ENCODE measurements at regions not wholly inside any gene's neighbourhood (a gene's known extent, or its start where the extent isn't known, plus 50 kb on each side); places are given as distances from the start of the nearest gene placed in this dataset.
"Not testable (repeated sequence)": the region's sequence is repeated elsewhere in the genome, so short reads cannot be mapped to it uniquely, and the experiment has no call there.

- no TSS peak for BruUV-seq (replicated peaks)
Measured at GRCh38 chr4:79249881-79250503, 75.9 kb downstream of the NAA11 start.

DNA sequence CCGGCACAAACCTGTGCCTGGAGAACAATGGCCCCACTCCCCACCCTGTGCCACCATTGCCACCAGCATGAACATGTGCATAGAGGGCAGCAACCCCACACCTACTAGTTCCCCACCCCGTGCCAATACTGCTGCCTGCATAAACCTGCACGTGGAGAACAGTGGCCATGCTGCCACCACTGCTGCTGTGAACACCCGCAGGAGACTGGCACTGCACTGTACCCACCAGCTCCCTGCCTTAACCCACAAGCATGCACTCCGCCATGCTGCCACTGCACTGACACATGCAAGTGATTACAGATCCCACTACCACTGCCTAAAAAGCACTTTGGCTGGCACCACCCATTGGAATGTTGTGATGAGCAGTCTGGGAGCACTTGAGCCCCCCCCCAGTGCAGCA is 77.3 kb downstream of the NAA11 start:
- no peaks in the 10 kb centered on the region for H3K27me3 Mint-ChIP-seq (ENCODE audit: unreplicated experiment)
- intact Hi-C loops (cut with micrococcal nuclease; ENCODE audit: unreplicated experiment): no loop called here
- H3K36me3 Mint-ChIP-seq (ENCODE audit: insufficient read depth, unreplicated experiment): no peaks in the 10 kb centered on the region
- no TSS peak for BruUV-seq (replicated peaks)
- no peak overlapping the region for H3K27ac Mint-ChIP-seq (ENCODE audit: unreplicated experiment)
- DNase-seq: no peak
- no peaks in the 10 kb centered on the region for H3K4me1 Mint-ChIP-seq (ENCODE audit: low read depth, unreplicated experiment)
- no peak overlapping the region for H3K4me3 Mint-ChIP-seq (ENCODE audit: low read depth, unreplicated experiment)
- CTCF ChIA-PET: interaction anchor here (0.7 kb wide), 1 partner anchor 219 kb away, joined by 3 read pairs; no protein-coding TSS in a partner anchor
- H3K9me3 Mint-ChIP-seq (ENCODE audit: low read depth, unreplicated experiment): no peaks in the 10 kb centered on the region
- no peak for TF ChIP-seq CTCF (IDR thresholded peaks at IDR 0.05; ENCODE audit: unreplicated experiment)

More at GRCh38 chr4:79249881-79250503, 75.9 kb downstream of the NAA11 start:
- Mint-ChIP-seq H3K27ac (ENCODE audit: unreplicated experiment) (no peak overlapping the region), H3K4me3 (ENCODE audit: low read depth, unreplicated experiment) (no peak overlapping the region), H3K27me3 (ENCODE audit: unreplicated experiment) (no peaks in the 10 kb centered on the region), H3K9me3 (ENCODE audit: low read depth, unreplicated experiment) (no peaks in the 10 kb centered on the region), H3K4me1 (ENCODE audit: low read depth, unreplicated experiment) (no peaks in the 10 kb centered on the region), H3K36me3 (ENCODE audit: insufficient read depth, unreplicated experiment) (no peaks in the 10 kb centered on the region)
- CTCF ChIA-PET: no interaction called here
- no peak for DNase-seq
- no peak for TF ChIP-seq CTCF (IDR thresholded peaks at IDR 0.05; ENCODE audit: unreplicated experiment)
- intact Hi-C loops (cut with micrococcal nuclease; ENCODE audit: unreplicated experiment): no loop called here

GRCh38 chr4:79247695-79248394 is 78.0 kb downstream of the NAA11 start:
- TF ChIP-seq CTCF (IDR thresholded peaks at IDR 0.05; ENCODE audit: unreplicated experiment): no peak
- no TSS peak for BruUV-seq (replicated peaks)
- Mint-ChIP-seq H3K4me3 (ENCODE audit: low read depth, unreplicated experiment) (no peak overlapping the region), H3K36me3 (ENCODE audit: insufficient read depth, unreplicated experiment) (no peaks in the 10 kb centered on the region), H3K4me1 (ENCODE audit: low read depth, unreplicated experiment) (no peaks in the 10 kb centered on the region), H3K9me3 (ENCODE audit: low read depth, unreplicated experiment) (no peaks in the 10 kb centered on the region), H3K27me3 (ENCODE audit: unreplicated experiment) (no peaks in the 10 kb centered on the region), H3K27ac (ENCODE audit: unreplicated experiment) (no peak overlapping the region)
- intact Hi-C loops (cut with micrococcal nuclease; ENCODE audit: unreplicated experiment): no loop called here
- no peak for DNase-seq
- CTCF ChIA-PET: interaction anchor here (0.7 kb wide), 1 partner anchor 218 kb away, joined by 3 read pairs; no protein-coding TSS in a partner anchor

DNA sequence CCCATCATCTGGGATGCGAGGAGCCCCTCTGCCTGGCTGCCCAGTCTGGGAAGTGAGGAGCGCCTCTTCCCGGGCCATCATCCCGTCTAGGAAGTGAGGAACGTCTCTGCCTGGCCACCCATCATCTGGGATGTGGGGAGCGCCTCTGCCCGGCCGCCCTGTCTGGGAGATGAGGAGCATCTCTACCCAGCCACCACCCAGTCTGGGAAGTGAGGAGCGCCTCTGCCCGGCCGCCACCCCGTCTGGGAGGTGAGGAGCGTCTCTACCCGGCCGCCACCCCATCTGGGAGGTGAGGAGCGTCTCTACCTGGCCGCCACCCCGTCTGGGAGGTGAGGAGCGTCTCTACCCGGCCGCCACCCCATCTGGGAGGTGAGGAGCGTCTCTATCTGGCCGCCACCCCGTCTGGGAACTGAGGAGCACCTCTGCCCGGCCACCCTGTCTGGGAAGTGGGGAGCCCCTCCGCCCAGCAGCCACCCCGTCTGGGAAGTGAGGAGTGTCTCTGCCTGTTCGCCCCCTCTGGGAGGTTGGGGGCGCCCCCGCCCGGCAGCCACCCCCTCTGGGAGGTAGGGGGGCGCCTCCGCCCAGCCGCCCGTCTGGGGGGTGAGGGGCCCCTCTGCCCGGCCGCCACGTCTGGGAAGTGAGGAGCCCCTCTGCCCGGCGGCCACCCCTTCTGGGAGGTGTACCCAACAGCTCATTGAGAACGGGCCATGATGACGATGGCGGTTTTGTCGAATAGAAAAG is 80.5 kb downstream of the NAA11 start:
- DNase-seq; H3K27me3 Mint-ChIP-seq (ENCODE audit: unreplicated experiment); BruUV-seq (replicated peaks); intact Hi-C loops (cut with micrococcal nuclease; ENCODE audit: unreplicated experiment); H3K27ac Mint-ChIP-seq (ENCODE audit: unreplicated experiment); H3K36me3 Mint-ChIP-seq (ENCODE audit: insufficient read depth, unreplicated experiment); CTCF ChIA-PET; H3K4me1 Mint-ChIP-seq (ENCODE audit: low read depth, unreplicated experiment); H3K9me3 Mint-ChIP-seq (ENCODE audit: low read depth, unreplicated experiment); H3K4me3 Mint-ChIP-seq (ENCODE audit: low read depth, unreplicated experiment): not testable (repeated sequence)

All from Calu3 (cell line).